ENCODE measurements at regions not wholly inside any gene's neighbourhood (a gene's known extent, or its start where the extent isn't known, plus 50 kb on each side); places are given as distances from the start of the nearest gene placed in this dataset.

DNA sequence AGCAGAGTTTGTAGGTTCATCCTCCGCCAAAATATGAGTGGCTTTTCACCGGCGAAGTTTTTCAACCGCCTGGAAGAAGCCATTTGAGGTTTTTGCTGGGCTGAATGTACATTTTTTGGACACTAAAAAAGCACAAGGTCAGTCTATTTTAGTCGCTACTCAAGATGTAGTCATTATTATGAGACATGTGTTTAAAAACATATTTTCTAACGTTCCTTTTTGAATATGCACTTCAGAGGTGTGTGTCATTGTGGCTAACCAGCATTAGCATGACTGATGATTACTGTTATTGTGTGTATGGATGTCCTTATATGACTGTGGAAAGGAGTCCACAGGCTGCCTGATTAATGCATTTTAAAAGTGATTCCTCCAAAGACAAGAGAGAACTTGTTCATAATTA lies 605.4 kb downstream of the INHBA start:
- TF ChIP-seq, protein P1, sequence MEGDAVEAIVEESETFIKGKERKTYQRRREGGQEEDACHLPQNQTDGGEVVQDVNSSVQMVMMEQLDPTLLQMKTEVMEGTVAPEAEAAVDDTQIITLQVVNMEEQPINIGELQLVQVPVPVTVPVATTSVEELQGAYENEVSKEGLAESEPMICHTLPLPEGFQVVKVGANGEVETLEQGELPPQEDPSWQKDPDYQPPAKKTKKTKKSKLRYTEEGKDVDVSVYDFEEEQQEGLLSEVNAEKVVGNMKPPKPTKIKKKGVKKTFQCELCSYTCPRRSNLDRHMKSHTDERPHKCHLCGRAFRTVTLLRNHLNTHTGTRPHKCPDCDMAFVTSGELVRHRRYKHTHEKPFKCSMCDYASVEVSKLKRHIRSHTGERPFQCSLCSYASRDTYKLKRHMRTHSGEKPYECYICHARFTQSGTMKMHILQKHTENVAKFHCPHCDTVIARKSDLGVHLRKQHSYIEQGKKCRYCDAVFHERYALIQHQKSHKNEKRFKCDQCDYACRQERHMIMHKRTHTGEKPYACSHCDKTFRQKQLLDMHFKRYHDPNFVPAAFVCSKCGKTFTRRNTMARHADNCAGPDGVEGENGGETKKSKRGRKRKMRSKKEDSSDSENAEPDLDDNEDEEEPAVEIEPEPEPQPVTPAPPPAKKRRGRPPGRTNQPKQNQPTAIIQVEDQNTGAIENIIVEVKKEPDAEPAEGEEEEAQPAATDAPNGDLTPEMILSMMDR (IDR thresholded peaks at IDR 0.05 in 8 of 11, conservative IDR thresholded peaks at IDR 0.05 in 3 of 11), result no peak
- no peak for TF ChIP-seq POLR2AphosphoS5 (IDR thresholded peaks at IDR 0.05)
